ENCODE measurements at regions not wholly inside any gene's neighbourhood (a gene's known extent, or its start where the extent isn't known, plus 50 kb on each side); places are given as distances from the start of the nearest gene placed in this dataset.

GRCh38 chr17:73799781-73800627, 155.8 kb upstream of the SDK2 start:
- Histone ChIP-seq H2BK15ac (ENCODE audit: low read length) (no peak overlapping the region), H3K79me1 (ENCODE audit: low read depth, low read length) (no peaks in the 10 kb centered on the region), H3K56ac (replicated peaks; ENCODE audit: insufficient read length, low read depth, low read length) (no peak overlapping the region), H3K9me3 (ENCODE audit: insufficient read depth in 2 of 2, low read depth in 1 of 2, low read length in 1 of 2) (no peaks in the 10 kb centered on the region), H2AFZ (ENCODE audit: low read length) (no peak overlapping the region), H2BK5ac (ENCODE audit: low read depth, low read length) (no peak overlapping the region), H3K14ac (ENCODE audit: insufficient read length) (no peak overlapping the region), H3K18ac (ENCODE audit: extremely low read depth, low read length) (no peak overlapping the region), H2AK5ac (ENCODE audit: low read depth, low read length) (no peak overlapping the region), H3K36me3 (ENCODE audit: control insufficient read depth in 2 of 4, insufficient read depth in 4 of 4, low read length in 3 of 4) (no peaks in the 10 kb centered on the region), H4K5ac (ENCODE audit: insufficient read length, low read depth, low read length) (no peak overlapping the region), H3K9ac (replicated peaks in 1 of 4; ENCODE audit: extremely low read depth in 1 of 4, low read depth in 3 of 4, low read length in 3 of 4) (no peak overlapping the region), H3K4me1 (replicated peaks in 1 of 4; ENCODE audit: control insufficient read depth in 3 of 4, insufficient read depth in 4 of 4, low read length in 3 of 4) (peaks cover 0 to 8% (median 6%) of the 10 kb centered on the region in 4 experiments; a peak in 4 of 7 replicates), H3K27me3 (replicated peaks in 1 of 4; ENCODE audit: control insufficient read depth in 3 of 4, extremely low read depth in 1 of 4, insufficient read depth in 3 of 4, low read length in 3 of 4) (no peaks in the 10 kb centered on the region; a peak in 1 of 7 replicates), H2BK120ac (replicated peaks; ENCODE audit: low read depth, low read length) (no peak overlapping the region), H4K20me1 (replicated peaks in 1 of 2; ENCODE audit: control insufficient read depth in 1 of 2, insufficient read depth in 2 of 2, low read length in 2 of 2) (no peaks in the 10 kb centered on the region), H3K23me2 (ENCODE audit: low read depth, low read length) (no peaks in the 10 kb centered on the region), H4K8ac (ENCODE audit: extremely low read depth, insufficient read depth, low read length) (no peak overlapping the region), H2BK12ac (ENCODE audit: low read depth, low read length) (no peak overlapping the region), H3K4ac (replicated peaks; ENCODE audit: insufficient read length, low read depth, low read length) (no peak overlapping the region), H4K91ac (replicated peaks; ENCODE audit: insufficient read length, low read length) (no peak overlapping the region), H3K27ac (ENCODE audit: low read depth, low read length) (no peak overlapping the region), H3K4me3 (ENCODE audit: extremely low read depth in 1 of 4, insufficient read depth in 2 of 4, low read depth in 3 of 4, low read length in 4 of 4) (no peak overlapping the region), H3K79me2 (ENCODE audit: control insufficient read depth in 1 of 2, insufficient read depth in 2 of 2, low read length in 2 of 2) (no peaks in the 10 kb centered on the region), H3K23ac (ENCODE audit: insufficient read length) (no peak overlapping the region), H2BK20ac (ENCODE audit: low read length) (no peak overlapping the region), H3K4me2 (ENCODE audit: insufficient read depth in 1 of 2, low read depth in 2 of 2, low read length in 2 of 2) (no peak overlapping the region)
- CTCF ChIA-PET (ENCODE audit: partially characterized antibody): interaction anchor here (0.8 kb wide), 1 partner anchor 10 kb away, joined by 3 read pairs; no protein-coding TSS in a partner anchor
- FAIRE-seq (no peak), DNase-seq (ENCODE audit: low read depth in 1 of 2, low spot score in 2 of 2) (no peak)
- POLR2A ChIA-PET (ENCODE audit: partially characterized antibody): interaction anchor here (0.6 kb wide), 1 partner anchor 172 kb away, joined by 3 read pairs; no protein-coding TSS in a partner anchor
- 98% methylated on average over 7 of the region's 7 CpGs; no CpG with 5 or more reads in 1 of the 2 experiments for whole genome bisulfite sequencing, 2 experiments (ENCODE audit: extremely low coverage in 1 of 2, insufficient coverage in 1 of 2, insufficient read length in 1 of 2, insufficient replicate concordance in 2 of 2, low coverage in 1 of 2, low lambda C conversion rate in 2 of 2, missing lambda C conversion rate in 1 of 2)
- TF ChIP-seq GABPA (IDR thresholded peaks at IDR 0.05; ENCODE audit: borderline replicate concordance, insufficient read depth, low read length) (no peak), JUND (IDR thresholded peaks at IDR 0.05; ENCODE audit: low read length) (no peak), CHD2 (IDR thresholded peaks at IDR 0.05; ENCODE audit: low read length) (no peak), ATF2 (IDR thresholded peaks at IDR 0.05; ENCODE audit: low read length) (no peak), HDAC2 (IDR thresholded peaks at IDR 0.05; ENCODE audit: borderline replicate concordance in 1 of 2, low read depth in 2 of 2, low read length in 2 of 2) (no peak), EZH2 (IDR thresholded peaks at IDR 0.05; ENCODE audit: low read depth, low read length, severe bottlenecking) (no peak), SIN3A (conservative IDR thresholded peaks at IDR 0.05 in 1 of 2, IDR thresholded peaks at IDR 0.05 in 1 of 2; ENCODE audit: low read depth in 1 of 2, low read length in 2 of 2) (no peak)
